ENCODE measurements at regions not wholly inside any gene's neighbourhood (a gene's known extent, or its start where the extent isn't known, plus 50 kb on each side); places are given as distances from the start of the nearest gene placed in this dataset.
"Not testable (repeated sequence)": the region's sequence is repeated elsewhere in the genome, so short reads cannot be mapped to it uniquely, and the experiment has no call there.

GRCh38 chr4:169342906-169343564, 72.3 kb upstream of the SH3RF1 start:
- no peak for DNase-seq

- DNase-seq = no peak
These were observed 71.6 kb upstream of the SH3RF1 start for GRCh38 chr4:169342159-169342860.

- DNase-seq = peak; percentile 66
These were observed 70.7 kb upstream of the SH3RF1 start for GRCh38 chr4:169341490-169341889.

- DNase-seq = no peak
These were observed 70.1 kb upstream of the SH3RF1 start for GRCh38 chr4:169340834-169341233.

GRCh38 chr4:169338241-169338640, 67.5 kb upstream of the SH3RF1 start:
- DNase-seq = peak; percentile 34

- DNase-seq = peak; percentile 96
These were observed 66.8 kb upstream of the SH3RF1 start for GRCh38 chr4:169337510-169337909.

GRCh38 chr4:169335331-169335730, 64.6 kb upstream of the SH3RF1 start:
- peak; percentile 89 for DNase-seq

GRCh38 chr4:169334335-169334734, 63.6 kb upstream of the SH3RF1 start:
- no peak for DNase-seq

- DNase-seq = no peak
These were observed 62.5 kb upstream of the SH3RF1 start for GRCh38 chr4:169333265-169333664.

GRCh38 chr4:169332583-169332982, 61.8 kb upstream of the SH3RF1 start:
- no peak for DNase-seq

- DNase-seq = no peak
These were observed 60.1 kb upstream of the SH3RF1 start for GRCh38 chr4:169330811-169331210.

GRCh38 chr4:169330095-169330494, 59.3 kb upstream of the SH3RF1 start:
- no peak for DNase-seq

- no peak for DNase-seq
These were observed 57.2 kb upstream of the SH3RF1 start for GRCh38 chr4:169327951-169328350.

- DNase-seq = not testable (repeated sequence)
These were observed 53.2 kb upstream of the SH3RF1 start for GRCh38 chr4:169323925-169324324.

- not testable (repeated sequence) for DNase-seq
These were observed 52.1 kb upstream of the SH3RF1 start for GRCh38 chr4:169322833-169323232.
